ENCODE measurements at regions not wholly inside any gene's neighbourhood (a gene's known extent, or its start where the extent isn't known, plus 50 kb on each side); places are given as distances from the start of the nearest gene placed in this dataset.
"Not testable (repeated sequence)": the region's sequence is repeated elsewhere in the genome, so short reads cannot be mapped to it uniquely, and the experiment has no call there.

- no peak for DNase-seq (ENCODE audit: low spot score)
These were observed 602.0 kb upstream of the CELF4 start for GRCh38 chr18:38167623-38168022.

- DNase-seq (ENCODE audit: low spot score) = not testable (repeated sequence)
These were observed 587.5 kb upstream of the CELF4 start for GRCh38 chr18:38153116-38153515.

- no peak for DNase-seq (ENCODE audit: low spot score)
These were observed 551.1 kb upstream of the CELF4 start for GRCh38 chr18:38116716-38117115.

- DNase-seq (ENCODE audit: low spot score) = no peak
These were observed 549.6 kb upstream of the CELF4 start for GRCh38 chr18:38115201-38115600.

GRCh38 chr18:38087538-38087937 is 521.9 kb upstream of the CELF4 start:
- DNase-seq (ENCODE audit: low spot score) = no peak

GRCh38 chr18:38081516-38081915 is 515.9 kb upstream of the CELF4 start:
- DNase-seq (ENCODE audit: low spot score) = no peak

GRCh38 chr18:38077229-38077628 is 511.6 kb upstream of the CELF4 start:
- no peak for DNase-seq (ENCODE audit: low spot score)

- no peak for DNase-seq (ENCODE audit: low spot score)
These were observed 510.9 kb upstream of the CELF4 start for GRCh38 chr18:38076346-38077070.

GRCh38 chr18:38074298-38074876 is 508.8 kb upstream of the CELF4 start:
- no peak for DNase-seq (ENCODE audit: low spot score)

- DNase-seq (ENCODE audit: low spot score) = no peak
These were observed 502.2 kb upstream of the CELF4 start for GRCh38 chr18:38067821-38068220.

- no peak for DNase-seq (ENCODE audit: low spot score)
These were observed 501.5 kb upstream of the CELF4 start for GRCh38 chr18:38067086-38067485.

GRCh38 chr18:38052879-38053590 is 487.4 kb upstream of the CELF4 start:
- DNase-seq (ENCODE audit: low spot score) = no peak

- DNase-seq (ENCODE audit: low spot score) = no peak
These were observed 482.2 kb upstream of the CELF4 start for GRCh38 chr18:38047820-38048219.

- no peak for DNase-seq (ENCODE audit: low spot score)
These were observed 481.1 kb upstream of the CELF4 start for GRCh38 chr18:38046651-38047050.

GRCh38 chr18:38045845-38046244 is 480.2 kb upstream of the CELF4 start:
- DNase-seq (ENCODE audit: low spot score) = no peak

GRCh38 chr18:38042211-38042890 is 476.8 kb upstream of the CELF4 start:
- no peak for DNase-seq (ENCODE audit: low spot score)

- no peak for DNase-seq (ENCODE audit: low spot score)
These were observed 472.6 kb upstream of the CELF4 start for GRCh38 chr18:38038242-38038641.

- DNase-seq (ENCODE audit: low spot score) = no peak
These were observed 469.6 kb upstream of the CELF4 start for GRCh38 chr18:38035193-38035592.

GRCh38 chr18:38033282-38033681 is 467.7 kb upstream of the CELF4 start:
- no peak for DNase-seq (ENCODE audit: low spot score)

GRCh38 chr18:38032516-38032915 is 466.9 kb upstream of the CELF4 start:
- no peak for DNase-seq (ENCODE audit: low spot score)

GRCh38 chr18:38028946-38029345 is 463.3 kb upstream of the CELF4 start:
- DNase-seq (ENCODE audit: low spot score) = no peak

GRCh38 chr18:38025433-38026038 is 459.9 kb upstream of the CELF4 start:
- DNase-seq (ENCODE audit: low spot score) = no peak
